HEK293 (cell line): ENCODE measurements at regions not wholly inside any gene's neighbourhood (a gene's known extent, or its start where the extent isn't known, plus 50 kb on each side); places are given as distances from the start of the nearest gene placed in this dataset.

Source experiments
- CTCF ChIA-PET: fragments of 350-600 bp; formaldehyde crosslinking; extraction: SDS; loops from one replicate; lab custom pipeline; 2021; ENCODE audit warnings: antibody characterized with exemption; lab: Yijun Ruan, JAX
- POLR2A ChIA-PET: fragments of 300-600 bp; formaldehyde crosslinking; extraction: SDS; loops from one replicate; lab custom pipeline; 2020; ENCODE audit warnings: antibody characterized with exemption, inconsistent platforms; lab: Yijun Ruan, JAX
- H3K27ac ChIP-seq: fragments of 200-500 bp; sonication (Bioruptor generic); 2 replicates; pipeline ENCODE4 v1.5.1; 2014; ENCODE audit warnings: low read depth, low read length, control low read depth, inconsistent platforms; ENCODE audit errors: extremely low read depth
- H3K36me3 ChIP-seq, 2 experiments: fragments of 200-500 bp in 1 of 2; sonication (Bioruptor generic) in 1 of 2; 1 replicate in 1 of 2; 2 replicates in 1 of 2; pipeline ENCODE4 v1.5.1; 2014 to 2017; ENCODE audit warnings: inconsistent platforms in 2 of 2, low read length in 2 of 2; ENCODE audit not compliant: control insufficient read depth in 2 of 2, insufficient read depth in 1 of 2
- H3K4me1 ChIP-seq: fragments of 200-500 bp; sonication (Bioruptor generic); 2 replicates; pipeline ENCODE4 v1.5.1; 2014; ENCODE audit warnings: mild to moderate bottlenecking, low read length, inconsistent platforms; ENCODE audit not compliant: control insufficient read depth, insufficient read depth
- H3K4me3 ChIP-seq: 2 replicates; pipeline ENCODE4 v1.5.1; 2011; ENCODE audit warnings: low read depth, mild to moderate bottlenecking, control low read depth, low read length, moderate library complexity
- H3K9me3 ChIP-seq: fragments of 200-500 bp; sonication (Bioruptor generic); 2 replicates; pipeline ENCODE4 v1.5.1; 2014; ENCODE audit warnings: low read depth, low read length, inconsistent platforms; ENCODE audit not compliant: control insufficient read depth, insufficient read depth
- HOXA7 ChIP-seq: sonication (generic); formaldehyde crosslinking; IDR thresholded peaks from 2 replicates; pipeline ENCODE4 v1.8.1; 2022; ENCODE audit warnings: missing genetic modification reagents, borderline replicate concordance
- HOXD13 ChIP-seq: sonication (generic); formaldehyde crosslinking; IDR thresholded peaks from 2 replicates; pipeline ENCODE4 v1.8.0; 2022; ENCODE audit warnings: missing genetic modification reagents, borderline replicate concordance
- KLF7 ChIP-seq: fragments of 450-650 bp; formaldehyde crosslinking; IDR thresholded peaks from 2 replicates; pipeline ENCODE4 v1.5.1; 2016; ENCODE audit warnings: missing biosample characterization, missing genetic modification characterization, borderline replicate concordance
- KLF9 ChIP-seq: fragments of 450-650 bp; formaldehyde crosslinking; IDR thresholded peaks from 2 replicates; pipeline ENCODE4 v1.5.1; 2016; ENCODE audit warnings: missing biosample characterization, missing genetic modification characterization, low read depth
- OSR2 ChIP-seq: fragments of 450-650 bp; formaldehyde crosslinking; IDR thresholded peaks from 2 replicates; pipeline ENCODE4 v1.5.1; 2016; ENCODE audit warnings: missing biosample characterization, missing genetic modification characterization
- PRDM10 ChIP-seq: fragments of 450-650 bp; formaldehyde crosslinking; IDR thresholded peaks from 2 replicates; pipeline ENCODE4 v1.5.1; 2016; ENCODE audit warnings: missing biosample characterization, missing genetic modification characterization
- SETDB1 ChIP-seq: IDR thresholded peaks from one replicate; pipeline ENCODE4 v1.6.1; 2017; ENCODE audit warnings: mild to moderate bottlenecking, low read length, moderate library complexity, mixed read lengths; ENCODE audit not compliant: insufficient read length
- SP3 ChIP-seq: fragments of 450-650 bp; formaldehyde crosslinking; IDR thresholded peaks from 2 replicates; pipeline ENCODE4 v1.5.1; 2016; ENCODE audit warnings: missing biosample characterization, missing genetic modification characterization
- SP7 ChIP-seq: fragments of 450-650 bp; formaldehyde crosslinking; IDR thresholded peaks from 2 replicates; pipeline ENCODE4 v1.5.1; 2016; ENCODE audit warnings: missing biosample characterization, missing genetic modification characterization
- TCF7L2 ChIP-seq: IDR thresholded peaks from 2 replicates; pipeline ENCODE4 v1.6.1; 2011; ENCODE audit warnings: low read depth, mild to moderate bottlenecking, inconsistent platforms, low read length, moderate library complexity, borderline replicate concordance
- ZBTB49 ChIP-seq: fragments of 450-650 bp; formaldehyde crosslinking; IDR thresholded peaks from 2 replicates; pipeline ENCODE4 v1.5.1; 2016; ENCODE audit warnings: missing biosample characterization, missing genetic modification characterization, low read depth
- ZBTB7A ChIP-seq: fragments of 450-650 bp; formaldehyde crosslinking; IDR thresholded peaks from 2 replicates; pipeline ENCODE4 v1.5.1; 2016; ENCODE audit warnings: low read depth, missing biosample characterization, missing genetic modification characterization
- ZNF146 ChIP-seq: fragments of 450-650 bp; formaldehyde crosslinking; IDR thresholded peaks from 2 replicates; pipeline ENCODE4 v1.5.1; 2016; ENCODE audit warnings: missing biosample characterization, missing genetic modification characterization
- ZNF175 ChIP-seq: fragments of 450-650 bp; formaldehyde crosslinking; IDR thresholded peaks from 2 replicates; pipeline ENCODE4 v1.5.1; 2016; ENCODE audit warnings: missing biosample characterization, missing genetic modification characterization
- ZNF324 ChIP-seq: fragments of 450-650 bp; formaldehyde crosslinking; IDR thresholded peaks from 2 replicates; pipeline ENCODE4 v1.5.1; 2016; ENCODE audit warnings: missing biosample characterization, missing genetic modification characterization
- ZNF449 ChIP-seq: fragments of 450-650 bp; formaldehyde crosslinking; IDR thresholded peaks from 2 replicates; pipeline ENCODE4 v1.5.1; 2017; ENCODE audit warnings: missing biosample characterization, mild to moderate bottlenecking, missing genetic modification characterization, moderate library complexity
- ZNF514 ChIP-seq: fragments of 450-650 bp; formaldehyde crosslinking; IDR thresholded peaks from 2 replicates; pipeline ENCODE4 v1.5.1; 2016; ENCODE audit warnings: missing biosample characterization, missing genetic modification characterization
- ZNF521 ChIP-seq: fragments of 450-650 bp; formaldehyde crosslinking; IDR thresholded peaks from 2 replicates; pipeline ENCODE4 v1.5.1; 2017; ENCODE audit warnings: missing biosample characterization, mild to moderate bottlenecking, missing genetic modification characterization
- ZNF530 ChIP-seq: fragments of 450-650 bp; formaldehyde crosslinking; IDR thresholded peaks from 2 replicates; pipeline ENCODE4 v1.5.1; 2016; ENCODE audit warnings: low read depth, missing biosample characterization, missing genetic modification characterization
- ZNF621 ChIP-seq: fragments of 450-650 bp; formaldehyde crosslinking; IDR thresholded peaks from 2 replicates; pipeline ENCODE4 v1.5.1; 2017; ENCODE audit warnings: missing biosample characterization, missing genetic modification characterization
- ZNF654 ChIP-seq: fragments of 450-650 bp; formaldehyde crosslinking; IDR thresholded peaks from 2 replicates; pipeline ENCODE4 v1.5.1; 2016; ENCODE audit warnings: low read depth, missing biosample characterization, missing genetic modification characterization
- ZNF660 ChIP-seq: fragments of 450-650 bp; IDR thresholded peaks from 2 replicates; pipeline ENCODE4 v1.5.1; 2018; ENCODE audit warnings: missing biosample characterization, mild to moderate bottlenecking, missing genetic modification characterization
- TF ChIP-seq, protein P1 (sequence below): fragments of 450-650 bp; formaldehyde crosslinking; IDR thresholded peaks from 2 replicates; pipeline ENCODE4 v1.5.1; 2016; ENCODE audit warnings: missing biosample characterization, missing genetic modification characterization

GRCh38 chr4:42205541-42205940 is 53.1 kb upstream of the BEND4 start:
- CTCF ChIA-PET: no interaction called here
- Histone ChIP-seq H3K36me3 (no peaks in the 10 kb centered on the region), H3K9me3 (no peaks in the 10 kb centered on the region)
- POLR2A ChIA-PET: no interaction called here
- TF ChIP-seq SP7 (tag by site-specific recombination) (no peak), ZNF660 (tag by site-specific recombination) (no peak), HOXD13 (no peak), ZNF521 (tag by site-specific recombination) (no peak), ZNF146 (tag by site-specific recombination) (no peak), ZNF621 (tag by site-specific recombination) (no peak), ZNF654 (tag by site-specific recombination) (no peak), PRDM10 (tag by site-specific recombination) (no peak), KLF7 (tag by site-specific recombination) (no peak), OSR2 (tag by site-specific recombination) (no peak), ZBTB49 (tag by site-specific recombination) (no peak), TCF7L2 (no peak), ZBTB7A (no peak), HOXA7 (no peak)
- TF ChIP-seq, all 188 proteins: peak for 0
- no peaks in the 10 kb centered on the region for H3K4me1 ChIP-seq
- no peak overlapping the region for H3K4me3 ChIP-seq
- H3K27ac ChIP-seq: no peak overlapping the region

DNA sequence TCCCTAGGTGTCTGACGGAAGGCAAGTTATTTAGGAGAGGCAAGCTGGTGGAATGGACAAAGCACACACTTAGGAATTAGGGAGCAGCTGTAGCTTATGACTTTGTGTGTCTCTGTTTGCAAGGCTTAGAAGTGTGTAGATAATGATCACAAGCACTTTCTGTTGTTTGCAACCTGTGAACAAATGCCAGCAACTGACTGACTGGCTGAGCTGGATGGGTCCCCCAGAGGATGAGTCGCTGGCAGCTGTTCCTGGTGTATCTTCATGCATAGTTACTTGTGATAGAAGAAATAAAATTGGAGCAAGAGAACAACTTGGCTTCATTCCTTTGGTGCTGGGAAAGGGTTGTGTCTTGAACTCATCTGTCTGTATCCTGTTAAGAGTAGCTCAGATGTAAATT is 64.2 kb upstream of the BEND4 start:
- ChIA-PET POLR2A (no interaction called here), CTCF (interaction anchor here (0.7 kb wide), 1 partner anchor 154 kb away, joined by 3 read pairs; no protein-coding TSS in a partner anchor)
- H3K9me3 ChIP-seq: no peaks in the 10 kb centered on the region
- H3K4me1 ChIP-seq: no peaks in the 10 kb centered on the region
- no peak overlapping the region for H3K27ac ChIP-seq
- no peaks in the 10 kb centered on the region for H3K36me3 ChIP-seq
- H3K4me3 ChIP-seq: no peak overlapping the region
- TF ChIP-seq ZNF175 (tag by site-specific recombination) (no peak), ZNF449 (tag by site-specific recombination) (no peak), ZNF530 (no peak), SETDB1 (no peak), ZNF514 (tag by site-specific recombination) (no peak), SP3 (no peak), KLF9 (tag by site-specific recombination) (no peak), ZNF324 (tag by site-specific recombination) (no peak)
- TF ChIP-seq, protein P1, sequence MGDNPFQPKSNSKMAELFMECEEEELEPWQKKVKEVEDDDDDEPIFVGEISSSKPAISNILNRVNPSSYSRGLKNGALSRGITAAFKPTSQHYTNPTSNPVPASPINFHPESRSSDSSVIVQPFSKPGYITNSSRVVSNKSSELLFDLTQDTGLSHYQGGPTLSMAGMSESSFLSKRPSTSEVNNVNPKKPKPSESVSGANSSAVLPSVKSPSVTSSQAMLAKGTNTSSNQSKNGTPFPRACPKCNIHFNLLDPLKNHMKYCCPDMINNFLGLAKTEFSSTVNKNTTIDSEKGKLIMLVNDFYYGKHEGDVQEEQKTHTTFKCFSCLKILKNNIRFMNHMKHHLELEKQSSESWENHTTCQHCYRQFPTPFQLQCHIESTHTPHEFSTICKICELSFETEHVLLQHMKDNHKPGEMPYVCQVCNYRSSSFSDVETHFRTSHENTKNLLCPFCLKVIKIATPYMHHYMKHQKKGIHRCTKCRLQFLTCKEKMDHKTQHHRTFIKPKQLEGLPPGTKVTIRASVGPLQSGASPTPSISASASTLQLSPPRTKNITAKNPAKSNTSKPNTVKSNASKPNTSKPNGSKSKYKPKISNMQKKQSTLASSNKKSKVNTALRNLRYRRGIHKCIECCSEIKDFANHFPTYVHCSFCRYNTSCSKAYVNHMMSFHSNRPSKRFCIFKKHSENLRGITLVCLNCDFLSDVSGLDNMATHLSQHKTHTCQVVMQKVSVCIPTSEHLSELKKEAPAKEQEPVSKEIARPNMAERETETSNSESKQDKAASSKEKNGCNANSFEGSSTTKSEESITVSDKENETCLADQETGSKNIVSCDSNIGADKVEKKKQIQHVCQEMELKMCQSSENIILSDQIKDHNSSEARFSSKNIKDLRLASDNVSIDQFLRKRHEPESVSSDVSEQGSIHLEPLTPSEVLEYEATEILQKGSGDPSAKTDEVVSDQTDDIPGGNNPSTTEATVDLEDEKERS (tag by site-specific recombination): no peak
